ENCODE measurements at regions not wholly inside any gene's neighbourhood (a gene's known extent, or its start where the extent isn't known, plus 50 kb on each side); places are given as distances from the start of the nearest gene placed in this dataset.

GRCh38 chr6:21360336-21360735 is 233.2 kb upstream of the SOX4 start:
- TF ChIP-seq CTCF (IDR thresholded peaks at IDR 0.05) (no peak), POLR2A (IDR thresholded peaks at IDR 0.05) (no peak)
